ENCODE measurements at regions not wholly inside any gene's neighbourhood (a gene's known extent, or its start where the extent isn't known, plus 50 kb on each side); places are given as distances from the start of the nearest gene placed in this dataset.

DNA sequence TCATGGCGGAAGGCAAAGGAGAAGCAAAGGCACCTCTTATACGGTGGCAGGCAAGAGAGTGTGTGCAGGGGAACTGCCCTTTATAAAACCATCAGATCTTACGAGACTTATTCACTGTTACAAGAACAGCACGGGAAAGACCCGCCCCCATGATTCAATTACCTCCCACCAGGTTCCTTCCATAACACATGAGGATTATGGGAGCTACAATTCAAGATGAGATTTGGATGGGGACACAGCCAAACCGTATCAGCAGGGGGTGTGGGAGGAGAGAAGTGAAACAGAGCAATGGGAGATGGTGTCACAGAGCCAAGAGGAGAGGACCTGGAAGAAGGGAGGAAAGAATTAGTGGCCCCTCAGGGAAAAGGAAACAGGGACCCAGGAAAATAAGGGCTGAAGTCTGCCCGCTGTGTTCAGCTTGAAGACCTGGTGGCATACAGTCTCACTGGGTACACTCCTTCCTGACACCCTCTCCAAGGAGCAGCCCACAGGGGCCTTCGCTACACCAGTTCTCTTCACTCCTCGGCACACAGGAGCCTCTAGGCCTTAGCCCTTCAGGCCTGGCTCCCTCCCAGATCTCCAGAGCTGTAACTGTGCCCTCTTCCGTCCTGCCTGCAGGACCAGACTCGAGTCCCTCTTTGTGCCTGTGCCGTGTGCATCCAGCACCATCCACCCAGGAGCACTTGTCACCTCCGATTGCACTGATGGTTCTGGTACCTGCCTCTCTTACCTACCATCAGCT lies 262.1 kb downstream of the EIPR1 start:
- no peaks in the 10 kb centered on the region for H3K27me3 ChIP-seq
- H3K27ac ChIP-seq (replicated peaks in 1 of 4): no peak overlapping the region
- no peak for DNase-seq (ENCODE audit: extremely low spot score)
- TF ChIP-seq EP300 (IDR thresholded peaks at IDR 0.05) (no peak), CTCF (IDR thresholded peaks at IDR 0.05) (no peak), POLR2A (IDR thresholded peaks at IDR 0.05; ENCODE audit: low read depth) (no peak), POLR2AphosphoS5 (IDR thresholded peaks at IDR 0.05) (no peak)
- no peaks in the 10 kb centered on the region for H3K4me1 ChIP-seq
- no peak overlapping the region for H3K4me3 ChIP-seq
- intact Hi-C loops (cut with DNase I): no loop called here
- H3K9me3 ChIP-seq: peaks cover 0 to 5% (median 0%) of the 10 kb centered on the region in 4 donors
- WGBS: 89% methylated on average over 13 of the region's 13 CpGs
- H3K36me3 ChIP-seq: no peaks in the 10 kb centered on the region

GRCh38 chr2:3114406-3115185 lies 263.0 kb downstream of the EIPR1 start:
- Histone ChIP-seq H3K27ac (replicated peaks in 1 of 4) (no peak overlapping the region), H3K4me1 (no peaks in the 10 kb centered on the region), H3K4me3 (no peak overlapping the region), H3K27me3 (no peaks in the 10 kb centered on the region), H3K36me3 (no peaks in the 10 kb centered on the region), H3K9me3 (no peaks in the 10 kb centered on the region)
- DNase-seq (ENCODE audit: extremely low spot score): no peak
- WGBS: 81% methylated on average over 14 of the region's 26 CpGs
- no peak for TF ChIP-seq EP300 (IDR thresholded peaks at IDR 0.05)
- no peak for TF ChIP-seq POLR2AphosphoS5 (IDR thresholded peaks at IDR 0.05)
- TF ChIP-seq CTCF (IDR thresholded peaks at IDR 0.05): no peak
- TF ChIP-seq POLR2A (IDR thresholded peaks at IDR 0.05; ENCODE audit: low read depth): no peak
- intact Hi-C loops (cut with DNase I): no loop called here

- Histone ChIP-seq H3K9me3 (no peaks in the 10 kb centered on the region), H3K36me3 (no peaks in the 10 kb centered on the region), H3K27me3 (no peaks in the 10 kb centered on the region), H3K4me1 (no peaks in the 10 kb centered on the region), H3K4me3 (no peak overlapping the region), H3K27ac (replicated peaks in 1 of 4) (no peak overlapping the region)
- TF ChIP-seq CTCF (IDR thresholded peaks at IDR 0.05) (no peak), POLR2AphosphoS5 (IDR thresholded peaks at IDR 0.05) (no peak), EP300 (IDR thresholded peaks at IDR 0.05) (no peak), POLR2A (IDR thresholded peaks at IDR 0.05; ENCODE audit: low read depth) (no peak)
- 81% methylated on average over 6 of the region's 6 CpGs for WGBS
- intact Hi-C loops (cut with DNase I): no loop called here
- DNase-seq (ENCODE audit: extremely low spot score): peak; percentile 83
These were observed 263.8 kb downstream of the EIPR1 start for GRCh38 chr2:3113769-3114168.

- no peaks in the 10 kb centered on the region for H3K9me3 ChIP-seq
- TF ChIP-seq EP300 (IDR thresholded peaks at IDR 0.05) (no peak), POLR2A (IDR thresholded peaks at IDR 0.05; ENCODE audit: low read depth) (no peak), CTCF (IDR thresholded peaks at IDR 0.05) (no peak), POLR2AphosphoS5 (IDR thresholded peaks at IDR 0.05) (no peak)
- no peak overlapping the region for H3K4me3 ChIP-seq
- DNase-seq (ENCODE audit: extremely low spot score): peak; percentile 66
- H3K27me3 ChIP-seq: no peaks in the 10 kb centered on the region
- H3K36me3 ChIP-seq: no peaks in the 10 kb centered on the region
- H3K27ac ChIP-seq (replicated peaks in 1 of 4): no peak overlapping the region
- intact Hi-C loops (cut with DNase I): no loop called here
- 88% methylated on average over 10 of the region's 10 CpGs for WGBS
- H3K4me1 ChIP-seq: no peaks in the 10 kb centered on the region
These were observed 264.5 kb downstream of the EIPR1 start for GRCh38 chr2:3113122-3113521.
